ENCODE measurements at regions not wholly inside any gene's neighbourhood (a gene's known extent, or its start where the extent isn't known, plus 50 kb on each side); places are given as distances from the start of the nearest gene placed in this dataset.
"Not testable (repeated sequence)": the region's sequence is repeated elsewhere in the genome, so short reads cannot be mapped to it uniquely, and the experiment has no call there.

DNA sequence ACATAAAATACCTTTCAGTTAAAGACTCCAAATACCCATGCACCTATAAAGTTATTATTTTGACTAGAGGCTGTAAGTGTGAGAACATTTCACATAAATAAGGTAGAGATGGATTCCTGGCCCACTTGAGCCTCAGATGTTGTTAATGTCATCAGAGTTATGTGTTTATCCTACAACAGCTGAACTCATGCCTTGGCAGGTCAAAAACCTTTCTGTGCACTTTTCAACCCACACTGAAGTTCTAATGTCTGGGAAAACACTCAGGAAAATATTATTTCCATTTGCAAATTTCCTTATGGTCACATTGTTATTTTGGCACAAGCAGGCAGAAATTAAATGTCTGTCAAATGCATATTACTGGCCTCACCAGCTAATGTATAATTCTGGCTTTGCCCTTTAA, 209.2 kb downstream of the LNPK start:
- no peak for DNase-seq (ENCODE audit: low read depth in 2 of 2)
- H3K4me3 ChIP-seq (replicated peaks in 1 of 2; ENCODE audit: low read depth in 2 of 2, low read length in 2 of 2), result no peak overlapping the region
- TF ChIP-seq CTCF (IDR thresholded peaks at IDR 0.05; ENCODE audit: low read depth, low read length), result no peak

DNA sequence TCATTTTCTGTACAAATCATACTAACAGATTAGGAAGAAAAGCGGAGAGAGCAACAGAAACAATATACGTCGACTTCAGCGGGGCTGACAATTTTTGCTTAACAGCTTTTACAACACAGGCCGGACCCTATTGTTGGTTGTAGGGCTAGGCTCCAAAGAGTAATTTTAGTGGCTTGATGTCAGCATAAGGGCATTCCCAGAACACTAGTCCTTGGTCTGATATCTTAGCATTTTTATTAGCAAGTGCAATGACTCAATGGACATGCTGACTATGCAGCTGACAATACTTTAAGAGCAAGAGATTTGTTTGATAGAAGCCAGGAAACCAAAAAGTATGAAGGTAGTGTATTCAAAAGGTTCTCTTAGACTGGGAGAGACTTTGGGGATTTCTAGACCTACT, 209.9 kb downstream of the LNPK start:
- no peak overlapping the region for H3K4me3 ChIP-seq (replicated peaks in 1 of 2; ENCODE audit: low read depth in 2 of 2, low read length in 2 of 2)
- DNase-seq (ENCODE audit: low read depth in 2 of 2), result no peak
- TF ChIP-seq CTCF (IDR thresholded peaks at IDR 0.05; ENCODE audit: low read depth, low read length), result no peak

DNA sequence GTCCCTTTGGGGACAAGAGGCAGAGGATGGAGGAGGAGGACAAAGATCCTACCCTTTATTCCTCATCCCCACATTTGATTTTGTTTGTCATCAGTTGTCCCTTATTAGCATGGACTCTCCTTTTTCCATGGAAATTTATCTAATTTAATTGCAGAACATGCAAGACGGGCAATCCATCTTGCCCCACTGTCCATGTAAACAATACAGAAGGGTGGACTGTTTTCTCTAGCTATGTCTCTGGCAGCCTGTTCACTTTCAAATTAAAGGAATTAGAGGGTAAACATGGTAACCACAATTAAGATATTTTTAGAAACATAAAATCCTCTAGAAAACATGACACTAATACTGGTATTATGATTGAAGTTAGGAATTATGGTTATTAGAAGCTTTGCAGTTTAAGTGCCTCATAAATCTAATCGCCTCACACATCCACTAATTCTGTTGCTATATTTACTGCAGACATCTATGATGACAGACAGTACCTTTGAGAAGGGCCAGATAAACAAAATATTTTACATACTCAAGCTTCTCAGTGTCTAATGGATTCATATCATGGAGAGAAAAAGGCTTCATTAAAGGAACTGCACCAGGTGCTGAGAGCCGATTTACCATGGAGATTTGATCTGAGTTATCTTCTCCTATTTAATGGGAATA, 215.5 kb downstream of the LNPK start:
- no peak for TF ChIP-seq CTCF (IDR thresholded peaks at IDR 0.05; ENCODE audit: low read depth, low read length)
- H3K4me3 ChIP-seq (replicated peaks in 1 of 2; ENCODE audit: low read depth in 2 of 2, low read length in 2 of 2), result no peak overlapping the region
- no peak for DNase-seq (ENCODE audit: low read depth in 2 of 2)

DNA sequence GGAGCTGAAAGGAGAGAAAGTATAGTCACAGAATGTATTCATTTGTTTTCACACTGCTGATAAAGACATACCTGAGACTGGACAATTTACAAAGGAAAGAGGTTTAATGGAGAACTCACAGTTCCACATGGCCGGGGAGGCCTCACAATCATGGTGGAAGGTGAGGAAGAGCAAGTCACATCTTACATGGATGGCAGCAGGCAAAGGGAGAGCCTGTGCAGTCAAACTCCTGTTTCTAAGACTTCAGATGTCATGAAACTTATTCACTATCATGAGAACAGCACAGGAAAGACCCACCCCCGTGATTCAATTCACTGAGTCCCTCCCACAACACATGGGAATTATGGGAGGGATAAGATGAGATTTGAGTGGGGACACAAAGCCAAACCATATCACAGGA, 224.7 kb downstream of the LNPK start:
- not testable (repeated sequence) for H3K4me3 ChIP-seq (replicated peaks in 1 of 2; ENCODE audit: low read depth in 2 of 2, low read length in 2 of 2); DNase-seq (ENCODE audit: low read depth in 2 of 2)

GRCh38 chr2:175769200-175769599, 232.9 kb downstream of the LNPK start:
- TF ChIP-seq CTCF (IDR thresholded peaks at IDR 0.05; ENCODE audit: low read depth, low read length), result no peak
- no peak overlapping the region for H3K4me3 ChIP-seq (replicated peaks in 1 of 2; ENCODE audit: low read depth in 2 of 2, low read length in 2 of 2)
- DNase-seq (ENCODE audit: low read depth in 2 of 2), result peak in 1 of 2 donors; percentile 1

- H3K4me3 ChIP-seq (replicated peaks in 1 of 2; ENCODE audit: low read depth in 2 of 2, low read length in 2 of 2), result no peak overlapping the region
- peak in 1 of 2 donors; percentile 19 for DNase-seq (ENCODE audit: low read depth in 2 of 2)
- TF ChIP-seq CTCF (IDR thresholded peaks at IDR 0.05; ENCODE audit: low read depth, low read length), result no peak
These were observed 235.2 kb downstream of the LNPK start for GRCh38 chr2:175766880-175767279.

DNA sequence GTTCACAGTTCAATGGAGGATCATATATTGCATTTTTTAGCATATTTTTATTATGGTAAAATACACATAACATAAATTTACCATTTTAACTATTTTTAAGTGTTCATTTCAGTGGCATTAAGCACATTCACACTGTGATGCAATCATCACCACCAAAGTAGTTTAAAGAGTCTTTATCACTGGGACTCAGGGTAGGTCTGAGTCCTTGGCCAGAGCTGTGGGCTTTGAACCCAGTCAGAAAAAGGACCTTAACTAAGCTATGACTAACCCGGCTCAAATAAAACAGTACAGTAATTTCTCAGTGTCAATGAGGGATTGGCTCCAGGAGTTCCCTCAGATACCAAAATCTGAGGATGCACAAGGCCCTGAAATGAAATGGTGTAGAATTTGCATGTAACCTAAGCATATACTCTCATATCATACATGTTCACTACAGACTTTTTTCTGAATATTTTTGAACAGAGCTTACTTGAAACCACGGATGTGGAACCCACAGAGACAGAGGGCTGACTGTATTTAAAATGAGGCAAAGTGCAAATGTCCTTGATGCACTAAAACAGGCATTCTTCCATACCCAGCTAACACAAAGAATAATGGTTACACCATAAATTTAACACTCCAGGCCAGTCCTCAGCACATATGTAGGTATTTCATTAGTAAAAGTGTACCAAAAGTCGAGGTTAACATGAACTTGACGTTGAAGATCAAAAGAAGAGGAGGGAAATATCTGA, 246.2 kb downstream of the LNPK start:
- DNase-seq (ENCODE audit: low read depth in 2 of 2), result no peak
- no peak for TF ChIP-seq CTCF (IDR thresholded peaks at IDR 0.05; ENCODE audit: low read depth, low read length)

More for the DNA sequence above, 246.2 kb downstream of the LNPK start:
- H3K4me3 ChIP-seq (replicated peaks in 1 of 2; ENCODE audit: low read depth in 2 of 2, low read length in 2 of 2), result no peak overlapping the region

All from cardiac fibroblast (primary cell).